Medulla oblongata (tissue), 1 donor: ENCODE measurements at regions not wholly inside any gene's neighbourhood (a gene's known extent, or its start where the extent isn't known, plus 50 kb on each side); places are given as distances from the start of the nearest gene placed in this dataset.

Experiments
- DNase-seq: peaks from one replicate; pipeline ENCODE4 v3.0.0-alpha.2; 2015; ENCODE audit errors: extremely low spot score

DNA sequence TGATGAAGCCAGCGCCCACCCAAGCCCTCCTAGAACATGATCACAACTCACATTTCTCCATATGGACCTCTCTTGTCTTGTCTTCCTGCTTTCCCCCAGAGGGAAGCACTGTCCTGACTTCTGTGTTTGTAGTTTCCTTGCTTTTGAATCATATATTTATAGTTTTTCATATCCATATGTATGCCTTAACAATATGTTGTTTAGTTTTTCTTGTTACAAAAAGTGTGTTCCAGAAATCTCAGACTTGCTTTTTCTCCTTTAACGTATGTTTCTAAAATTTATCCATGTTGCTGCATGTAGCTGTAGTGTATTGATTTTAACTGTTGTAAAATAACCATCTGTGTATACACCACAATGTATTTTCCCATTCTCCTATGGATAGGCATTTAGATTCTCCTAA lies 182.0 kb upstream of the SMIM23 start:
- no peak for DNase-seq

- DNase-seq: no peak
Observed at GRCh38 chr5:171604195-171604594, 181.4 kb upstream of the SMIM23 start.

GRCh38 chr5:171606414-171607024 lies 179.1 kb upstream of the SMIM23 start:
- DNase-seq: no peak

DNA sequence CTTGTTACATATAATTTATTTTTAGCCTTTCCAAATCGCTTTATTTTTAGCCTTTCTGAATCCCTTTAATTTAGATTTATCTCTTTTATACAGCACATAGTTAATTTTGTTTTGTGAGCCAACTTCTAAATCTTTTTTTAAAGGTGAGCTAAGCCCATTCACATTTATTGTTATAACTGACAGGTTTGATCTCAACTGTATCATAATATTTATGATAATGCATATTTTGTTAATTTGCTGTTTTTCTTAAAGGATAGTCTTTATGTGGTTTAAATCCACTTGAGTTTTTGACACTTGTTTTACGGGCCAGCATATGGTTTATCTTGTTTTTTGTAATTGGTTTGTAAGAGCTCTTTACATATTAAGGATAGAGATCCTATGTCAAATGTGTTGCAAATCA lies 177.8 kb upstream of the SMIM23 start:
- DNase-seq: no peak

DNA sequence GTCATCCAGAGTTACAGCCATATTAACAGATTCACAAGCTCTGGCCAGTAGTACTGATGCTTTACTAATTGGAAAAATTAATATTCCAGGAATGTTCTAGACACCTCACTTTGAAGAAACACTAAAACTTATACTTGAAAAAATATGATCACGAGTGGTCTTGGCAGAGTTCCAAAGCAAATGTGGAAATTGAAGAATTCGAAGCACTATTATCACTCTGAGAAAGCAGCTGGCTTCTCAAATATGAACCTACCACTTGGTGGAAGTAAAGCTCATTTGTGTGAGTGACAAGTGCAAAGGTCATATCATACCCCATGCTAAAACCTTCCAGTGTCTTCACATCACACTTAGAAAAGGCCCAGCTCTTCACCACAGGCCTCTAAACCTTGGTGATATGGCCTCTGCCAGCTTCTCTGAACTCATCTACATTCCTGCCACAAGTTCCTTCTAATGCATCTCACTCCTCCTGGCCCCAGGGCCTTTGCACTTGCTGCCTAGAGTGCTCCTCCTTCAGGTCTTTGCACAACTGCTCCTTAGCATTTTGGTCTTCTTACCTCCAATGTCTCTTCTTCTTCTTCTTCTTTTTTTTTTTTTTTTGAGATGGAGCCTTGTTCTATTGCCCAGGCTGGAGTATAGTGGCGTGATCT lies 175.7 kb upstream of the SMIM23 start:
- DNase-seq: no peak

DNA sequence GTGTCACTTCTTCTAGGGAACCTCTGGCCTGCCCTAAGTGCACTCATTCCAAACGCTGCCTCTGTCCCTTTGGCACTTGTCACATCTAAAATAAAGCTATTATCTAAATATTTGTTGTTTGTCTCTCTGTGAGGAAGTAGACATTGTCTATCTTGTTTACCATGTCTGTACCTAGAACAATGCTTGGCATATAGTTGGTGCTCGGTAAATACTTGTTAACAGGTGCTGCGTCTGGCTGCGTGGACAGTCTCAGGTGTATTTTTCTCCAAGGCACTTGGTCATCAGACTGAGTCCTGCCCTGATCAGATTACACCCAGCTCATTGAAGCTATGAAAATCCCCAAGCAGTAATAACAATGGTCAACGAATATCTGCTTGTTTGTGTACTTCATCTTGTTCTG lies 174.9 kb upstream of the SMIM23 start:
- DNase-seq: no peak

- DNase-seq: no peak
Observed at GRCh38 chr5:171612749-171613148, 172.9 kb upstream of the SMIM23 start.

DNA sequence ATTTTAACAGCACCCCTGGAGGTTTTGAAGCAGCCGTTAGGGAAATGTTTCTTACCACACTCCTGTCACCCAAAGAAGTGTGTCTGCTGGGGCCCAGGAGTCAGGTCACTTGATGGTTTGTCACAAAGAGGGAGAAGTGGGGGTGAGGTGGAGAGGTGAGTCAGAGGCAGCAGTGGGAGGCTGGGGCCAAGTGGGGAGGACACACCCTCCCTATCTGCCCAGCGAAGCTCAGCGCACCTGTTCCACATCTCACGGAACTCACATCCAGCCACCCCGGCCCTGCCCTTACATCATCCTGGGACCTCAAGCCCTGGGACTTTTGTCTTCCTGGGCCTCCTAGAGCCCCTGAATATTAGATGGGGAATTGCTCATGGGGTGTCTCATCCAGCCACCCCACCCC lies 171.1 kb upstream of the SMIM23 start:
- no peak for DNase-seq

DNA sequence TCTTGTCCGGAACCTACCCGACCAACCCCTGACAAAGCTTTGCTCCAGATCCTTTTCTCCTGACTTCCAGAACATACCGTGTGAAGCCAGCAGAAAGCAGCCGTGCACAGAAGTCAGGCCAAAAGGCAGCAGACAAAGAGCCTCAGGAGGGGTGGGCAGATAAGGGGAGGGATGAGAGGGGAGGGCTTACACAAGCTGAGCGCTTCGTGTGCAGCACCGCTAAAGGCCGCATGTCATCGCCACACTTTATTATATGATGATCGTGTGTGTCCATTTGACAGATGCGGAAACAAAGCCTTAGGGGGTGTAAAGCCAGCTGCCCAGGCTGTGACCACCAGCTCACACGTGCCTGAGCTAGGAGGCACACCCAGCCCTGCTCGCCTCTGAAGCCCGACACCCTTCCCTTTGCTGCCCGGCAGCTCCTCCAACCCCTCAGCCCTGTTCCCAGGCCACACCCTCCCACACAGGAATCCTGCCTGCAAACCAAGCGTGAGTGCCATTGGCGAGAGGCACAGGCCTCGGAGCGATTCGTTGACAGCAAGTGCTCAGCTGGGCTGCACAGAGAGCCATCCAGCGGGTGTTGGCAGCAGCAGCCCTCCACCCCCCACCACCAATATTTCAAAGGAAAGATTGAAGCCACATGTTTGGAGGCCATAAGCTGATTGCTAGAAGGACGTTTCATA lies 170.5 kb upstream of the SMIM23 start:
- no peak for DNase-seq

DNA sequence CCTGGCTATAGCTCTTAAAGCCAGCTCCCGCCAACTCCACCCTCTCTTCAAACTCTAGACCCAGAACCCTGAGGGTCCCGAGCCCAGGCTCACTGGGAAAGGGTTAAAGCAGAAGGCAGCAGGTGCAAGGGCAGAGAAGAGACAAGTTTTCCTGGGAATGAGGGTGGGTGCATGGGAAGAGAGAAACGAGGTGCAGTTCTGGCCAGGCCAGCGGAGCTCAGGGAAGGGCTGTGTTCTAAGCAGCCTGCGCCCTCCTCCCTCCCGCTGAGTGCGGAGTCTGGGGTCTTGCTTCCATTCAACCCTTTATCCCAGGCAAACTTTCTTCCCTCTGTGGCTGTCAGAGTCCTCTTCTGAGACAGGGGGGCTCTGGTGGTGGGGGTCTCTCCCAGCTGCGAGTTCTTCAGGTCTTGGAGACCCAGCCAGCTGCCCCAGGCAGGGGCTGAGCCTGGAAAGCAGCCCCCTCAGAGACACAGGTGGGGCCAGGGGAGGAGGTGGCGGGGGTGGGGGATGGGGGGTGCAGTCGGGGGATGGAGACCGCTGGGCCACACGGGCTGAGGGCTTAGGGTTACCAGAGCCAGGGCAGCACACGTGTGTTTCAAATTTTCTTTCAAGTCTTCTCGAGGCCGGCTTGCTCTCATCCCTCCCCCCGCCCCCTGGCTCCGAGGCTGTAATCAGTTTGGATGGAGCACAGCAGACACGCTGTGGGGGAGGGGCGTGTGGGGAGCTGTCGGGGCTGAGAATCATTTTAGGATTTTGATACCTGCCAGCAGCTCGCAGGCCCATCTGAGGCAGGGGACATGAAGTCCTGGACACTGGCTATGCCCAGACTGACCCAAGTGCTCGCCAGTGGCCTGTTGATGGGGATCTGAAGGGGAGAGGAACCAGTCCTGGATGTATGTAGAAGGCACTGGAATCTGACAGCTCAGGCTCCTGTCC lies 169.6 kb upstream of the SMIM23 start:
- no peak for DNase-seq

DNA sequence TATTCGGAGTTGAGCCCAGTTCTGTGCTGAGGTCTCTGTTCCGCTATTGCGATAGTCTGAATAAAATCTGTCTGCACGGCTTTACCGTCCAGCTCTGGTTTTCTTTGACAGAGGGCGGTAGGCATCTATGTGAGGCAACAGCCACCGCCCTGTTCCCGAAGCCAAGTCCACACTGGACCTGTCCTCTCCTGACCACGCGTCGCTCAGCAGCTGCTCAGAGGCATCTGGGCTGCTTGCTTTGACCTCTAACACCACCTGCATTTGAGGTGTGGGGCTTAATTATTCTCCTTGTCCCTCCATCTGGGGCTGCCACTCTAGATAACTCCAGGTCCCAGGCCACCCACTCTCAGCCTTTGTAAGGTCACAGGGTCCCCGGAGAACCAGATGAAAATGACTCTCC lies 168.4 kb upstream of the SMIM23 start:
- no peak for DNase-seq

GRCh38 chr5:171617817-171618591 lies 167.6 kb upstream of the SMIM23 start:
- DNase-seq: no peak

DNA sequence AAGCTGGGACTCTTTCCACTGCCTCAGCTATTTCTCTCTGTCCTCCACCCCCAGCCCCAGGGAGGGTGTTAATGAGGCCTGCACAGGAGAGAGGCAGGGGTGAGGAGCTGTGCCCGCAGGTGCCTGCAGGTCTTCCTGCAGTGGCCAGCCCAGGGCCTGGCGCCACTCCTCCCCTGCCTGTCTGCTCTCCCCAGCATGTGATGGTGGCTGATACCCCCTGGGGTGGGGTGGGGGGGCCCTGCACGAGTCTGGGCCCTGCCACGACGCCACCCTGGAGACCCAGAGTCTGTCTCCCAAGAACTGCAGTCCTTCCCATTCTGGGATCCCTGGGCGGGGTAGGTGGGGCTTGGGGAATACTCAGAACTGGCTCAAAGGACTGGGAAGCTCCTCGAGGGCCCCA lies 166.4 kb upstream of the SMIM23 start:
- no peak for DNase-seq

DNA sequence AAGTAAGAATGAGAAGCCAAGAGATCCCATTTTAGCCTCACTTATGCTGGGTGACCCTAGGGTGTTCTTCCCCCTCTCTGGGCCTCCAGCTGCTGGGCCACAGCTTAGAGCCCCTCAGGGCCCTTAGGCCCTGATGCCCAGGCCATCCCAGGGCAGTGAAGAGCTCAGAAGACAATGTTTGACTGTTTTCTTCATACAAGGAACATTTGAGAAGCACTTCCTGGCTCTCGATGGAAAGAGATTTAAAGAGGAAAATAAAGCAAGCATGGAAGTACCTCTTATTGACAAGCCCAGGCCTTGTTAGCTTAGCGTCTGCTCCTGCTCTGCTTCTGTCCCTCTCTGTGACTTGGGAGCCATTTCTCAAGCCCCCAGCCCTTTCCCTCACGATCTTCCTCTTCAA lies 165.9 kb upstream of the SMIM23 start:
- DNase-seq: no peak

GRCh38 chr5:171622010-171622409 lies 163.6 kb upstream of the SMIM23 start:
- DNase-seq: no peak

- no peak for DNase-seq
Observed at GRCh38 chr5:171623107-171623506, 162.5 kb upstream of the SMIM23 start.

- no peak for DNase-seq
Observed at GRCh38 chr5:171623551-171624097, 162.0 kb upstream of the SMIM23 start.

DNA sequence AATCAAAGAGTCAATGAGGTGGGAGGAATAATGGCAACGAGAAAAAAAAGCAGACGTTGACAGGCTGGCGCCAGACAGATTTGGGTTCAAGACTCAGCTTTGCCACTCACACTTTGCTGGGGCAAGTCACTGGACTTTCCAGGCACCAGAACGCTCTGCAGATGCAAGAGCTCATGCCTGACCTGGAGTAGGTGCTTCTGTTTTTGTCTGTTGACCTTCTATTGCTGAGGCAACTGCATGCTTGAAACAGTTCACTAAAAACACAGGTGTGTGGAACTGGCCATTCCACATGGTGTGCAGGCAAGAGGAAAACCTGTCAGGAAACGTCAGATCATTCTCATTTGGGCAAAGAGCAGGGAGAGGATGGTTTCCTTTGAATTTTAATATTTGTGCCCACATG lies 161.2 kb upstream of the SMIM23 start:
- no peak for DNase-seq

DNA sequence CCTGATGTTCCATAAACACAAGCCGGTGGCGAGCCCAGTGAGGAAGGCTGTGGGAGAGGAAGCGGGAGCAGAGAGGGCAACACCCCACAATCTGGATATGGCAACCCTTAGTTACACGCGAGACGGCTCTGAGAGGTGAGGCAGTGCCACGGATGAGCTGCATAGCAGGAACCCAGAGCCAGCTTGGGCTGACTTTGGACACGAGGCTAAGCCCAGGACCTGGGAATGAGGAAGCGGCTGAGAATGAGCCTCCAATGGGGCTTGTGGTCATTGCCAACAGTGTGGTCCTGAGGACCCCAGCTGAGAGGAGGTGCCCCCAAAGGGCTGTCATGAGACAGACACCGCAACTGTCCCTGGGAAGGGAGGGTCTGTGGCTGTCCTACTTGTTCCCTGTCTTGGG lies 160.0 kb upstream of the SMIM23 start:
- no peak for DNase-seq

GRCh38 chr5:171627936-171628632 lies 157.5 kb upstream of the SMIM23 start:
- no peak for DNase-seq

GRCh38 chr5:171628633-171628974 lies 157.0 kb upstream of the SMIM23 start:
- DNase-seq: no peak
